Glomerular visceral epithelial cell (primary cell): ENCODE measurements at regions not wholly inside any gene's neighbourhood (a gene's known extent, or its start where the extent isn't known, plus 50 kb on each side); places are given as distances from the start of the nearest gene placed in this dataset.

ENCODE experiments used
- DNase-seq: peaks from one replicate; pipeline ENCODE4 v3.0.0-alpha.2; 2016; ENCODE audit errors: extremely low spot score

DNA sequence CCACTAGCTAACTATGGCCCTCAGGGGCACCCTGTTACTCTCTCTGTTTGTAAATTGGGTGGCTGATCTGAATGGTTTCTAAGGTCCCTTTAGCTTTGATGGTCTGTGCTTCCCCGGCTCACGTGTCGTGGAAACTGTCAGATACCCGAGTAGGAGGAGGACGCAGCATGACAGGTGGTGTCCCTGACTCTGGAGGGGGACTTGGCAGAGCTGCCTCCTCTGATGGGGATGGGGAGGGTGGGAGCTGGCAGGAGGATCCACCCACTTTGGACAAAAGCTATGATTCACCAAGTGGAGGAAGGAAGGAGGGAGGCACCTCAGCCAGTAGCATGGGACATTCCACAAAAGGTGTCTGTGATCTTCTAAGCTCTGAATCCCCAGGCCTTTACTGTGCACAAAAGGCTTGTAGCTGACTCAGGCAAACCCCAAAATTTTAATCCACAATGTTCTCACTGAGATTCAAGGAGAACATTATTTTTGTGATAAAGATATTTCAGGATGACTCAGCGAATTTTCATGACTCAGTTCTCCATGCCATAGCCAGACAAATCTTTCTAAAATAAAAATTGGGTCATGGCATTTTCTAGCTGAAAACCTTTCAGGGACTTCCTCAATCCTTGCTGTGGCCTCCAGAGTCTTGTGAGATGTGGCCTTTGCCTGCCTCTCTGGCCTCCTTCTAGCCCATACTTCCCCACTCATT lies 131.0 kb upstream of the BRINP1 start:
- DNase-seq: no peak

DNA sequence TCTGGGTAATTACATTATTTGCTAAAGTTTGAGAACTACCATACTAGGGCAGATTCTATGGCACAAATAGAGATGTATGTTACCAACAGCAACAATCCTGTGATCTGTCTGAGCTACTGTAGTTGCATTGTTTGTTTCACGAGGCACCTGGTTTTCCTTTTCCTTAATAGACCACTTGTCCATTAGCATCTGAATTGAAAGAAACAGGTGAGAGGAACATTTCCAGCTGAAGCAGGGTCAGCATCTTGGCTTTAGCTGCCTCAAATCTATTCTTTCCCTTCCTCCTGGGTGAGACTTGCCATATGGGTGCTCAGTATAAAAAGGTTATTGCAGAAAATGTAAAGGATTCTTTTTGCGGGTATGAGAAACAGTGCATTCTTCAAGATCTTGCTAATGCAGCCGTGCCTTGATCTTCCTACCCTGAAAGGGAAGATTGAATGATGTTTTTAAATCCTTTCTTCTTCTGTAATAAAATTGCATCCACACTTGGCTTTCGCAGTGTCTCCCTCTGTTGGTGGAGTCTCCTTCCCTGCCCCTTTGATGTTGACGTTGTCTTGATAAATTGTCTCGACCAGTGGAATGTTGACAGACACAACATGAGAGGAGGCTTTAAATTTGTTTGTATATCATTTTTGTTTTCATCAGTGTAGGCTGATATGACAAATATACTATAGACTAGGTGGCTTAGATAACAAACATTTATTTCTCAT lies 118.0 kb upstream of the BRINP1 start:
- no peak for DNase-seq

DNA sequence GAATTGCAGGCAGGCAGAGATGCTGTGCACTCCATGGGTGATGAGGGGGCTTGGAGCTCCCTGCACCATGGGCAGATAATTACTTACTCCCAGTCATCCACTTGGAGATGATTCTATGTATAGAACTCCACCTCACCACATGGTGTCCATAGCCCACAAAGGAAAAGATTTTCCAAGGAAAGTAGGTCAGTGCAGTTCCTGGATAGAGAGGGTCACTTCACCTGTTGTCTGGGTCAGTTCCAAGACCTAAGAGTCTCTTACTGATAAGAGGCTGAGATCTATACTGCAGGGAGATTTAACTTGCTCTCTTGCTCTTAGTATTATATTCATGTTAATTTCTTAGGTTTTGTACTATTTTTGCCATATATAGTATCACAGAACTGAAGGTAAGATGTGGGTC lies 113.9 kb upstream of the BRINP1 start:
- DNase-seq: no peak

DNA sequence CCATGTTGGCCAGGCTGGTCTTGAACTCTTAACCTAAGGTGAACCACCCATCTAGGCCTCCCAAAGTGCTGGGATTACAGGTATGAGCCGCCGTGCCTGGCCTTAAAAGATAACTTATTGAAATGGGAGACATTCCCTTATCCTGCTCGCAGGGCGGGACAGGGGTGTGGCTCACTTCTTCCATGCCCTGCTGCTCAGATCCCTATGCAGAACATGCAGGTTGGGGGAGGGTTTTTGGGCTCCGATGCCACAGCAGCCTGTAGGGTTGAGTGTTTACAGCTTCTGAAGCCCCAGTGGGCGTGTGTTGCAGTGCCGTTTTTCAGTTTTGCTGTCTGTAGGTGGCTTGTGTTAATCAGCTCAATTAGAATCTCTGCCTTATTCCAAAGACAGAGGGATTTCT lies 108.0 kb upstream of the BRINP1 start:
- DNase-seq: no peak

DNA sequence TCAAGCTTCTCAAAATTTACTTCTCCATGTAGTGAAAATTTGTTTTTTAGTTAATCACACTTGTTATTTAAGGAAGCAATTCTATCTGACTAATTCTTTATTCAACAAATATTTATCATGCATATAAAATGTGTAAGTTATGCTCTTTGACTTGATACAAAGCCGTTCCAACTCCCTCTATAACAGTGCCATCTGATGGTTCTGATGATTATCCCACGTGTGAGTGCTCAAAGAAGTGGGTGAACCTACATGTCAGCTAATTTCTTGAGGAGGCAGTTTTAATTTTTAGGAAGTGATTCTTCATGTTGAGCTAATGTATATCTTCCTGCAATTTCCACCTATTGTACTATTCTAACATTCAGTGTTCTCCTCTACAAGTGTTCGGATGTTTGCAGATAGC lies 88.8 kb upstream of the BRINP1 start:
- DNase-seq: no peak

DNA sequence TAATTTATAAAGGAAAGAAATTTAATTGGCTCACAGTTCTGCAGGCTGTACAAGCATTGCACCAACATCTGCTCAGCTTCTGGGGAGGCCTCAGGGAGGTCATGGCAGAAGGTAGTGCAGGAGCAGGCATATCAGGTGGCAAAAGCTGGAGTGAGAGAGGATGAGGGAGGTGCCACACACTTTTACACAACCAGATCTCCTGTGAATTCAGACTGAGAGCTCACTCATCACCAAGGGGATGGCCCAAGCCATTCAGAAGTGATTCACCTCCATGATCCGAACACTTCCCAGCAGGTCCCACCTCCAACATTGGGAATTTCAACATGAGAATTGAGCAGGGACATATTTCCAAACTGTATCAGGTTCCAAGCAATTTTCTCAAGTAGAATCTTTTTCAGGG lies 84.7 kb upstream of the BRINP1 start:
- no peak for DNase-seq

DNA sequence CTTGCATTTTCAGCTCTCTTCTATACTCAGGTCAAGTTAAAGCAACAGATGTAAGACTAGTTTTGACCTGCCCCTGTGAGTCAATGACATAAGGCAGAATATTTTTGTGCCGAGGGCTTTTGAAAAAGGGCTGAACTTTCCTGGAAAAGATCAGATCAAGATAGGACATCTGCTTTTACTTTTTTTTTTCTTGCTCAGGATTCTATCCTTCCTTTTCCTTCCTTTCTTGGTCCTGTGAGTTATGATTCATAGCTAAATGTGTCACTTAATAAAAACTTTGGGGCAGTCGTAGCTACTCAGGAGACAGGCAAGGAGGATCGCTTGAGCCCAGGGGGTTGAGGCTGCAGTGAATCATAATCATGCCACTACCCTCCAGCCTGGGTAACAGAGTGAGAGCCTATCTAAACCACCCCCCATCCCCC lies 84.3 kb upstream of the BRINP1 start:
- DNase-seq: no peak

DNA sequence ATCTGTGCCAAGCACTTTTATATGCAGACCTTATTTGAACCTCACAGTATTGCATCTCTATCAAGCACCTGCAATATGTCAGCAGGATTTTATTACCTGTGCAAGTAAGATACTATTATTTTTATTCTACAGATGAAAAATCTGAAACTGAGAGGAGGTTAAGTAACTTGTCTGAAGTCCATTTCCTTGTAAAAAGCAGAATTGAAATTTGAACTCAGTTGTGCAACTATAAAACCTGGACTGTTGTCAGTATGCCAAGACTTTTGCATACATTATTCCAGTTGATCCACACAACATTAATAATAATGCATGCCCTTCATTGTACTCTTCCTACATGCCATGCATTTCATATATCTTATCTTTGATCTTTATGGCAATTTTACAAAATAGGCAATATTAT lies 82.2 kb upstream of the BRINP1 start:
- no peak for DNase-seq

DNA sequence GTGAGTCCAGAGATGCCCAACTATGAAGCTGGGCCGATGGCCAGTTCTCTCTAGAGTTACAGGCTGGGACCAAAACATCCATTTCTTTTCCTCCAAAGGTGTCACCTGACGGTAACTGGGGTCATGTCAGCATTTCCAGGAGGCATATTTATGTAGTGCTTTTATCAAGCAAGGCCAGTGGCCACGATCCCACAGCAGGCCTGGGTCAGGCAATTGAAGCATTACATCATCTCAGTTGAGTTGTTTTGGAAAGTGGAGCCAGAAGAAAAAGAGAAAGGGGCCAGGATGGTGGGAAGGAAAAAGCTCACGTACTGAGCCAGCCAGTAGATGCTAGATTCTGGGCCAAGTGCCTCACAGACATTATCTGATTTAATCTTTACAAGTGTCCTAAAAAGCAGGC lies 73.9 kb upstream of the BRINP1 start:
- no peak for DNase-seq

DNA sequence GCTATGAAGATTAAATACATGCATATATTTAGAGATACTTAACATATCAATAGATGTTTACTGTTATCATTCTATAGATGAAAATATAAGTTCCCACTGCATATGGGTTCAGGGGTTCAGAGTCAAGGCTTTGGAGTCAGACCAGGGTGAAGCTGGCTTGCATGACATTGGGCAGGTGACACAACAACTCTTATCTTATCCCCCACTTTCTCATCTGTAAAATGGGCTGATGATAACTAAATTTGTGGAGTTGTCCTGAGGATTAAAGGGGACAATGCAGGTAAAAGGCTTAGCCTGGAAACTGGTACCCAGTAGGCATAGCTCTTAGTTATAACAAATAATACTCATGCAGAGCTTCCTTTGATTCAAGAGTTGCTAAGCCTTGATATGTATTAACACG lies 72.6 kb upstream of the BRINP1 start:
- no peak for DNase-seq

DNA sequence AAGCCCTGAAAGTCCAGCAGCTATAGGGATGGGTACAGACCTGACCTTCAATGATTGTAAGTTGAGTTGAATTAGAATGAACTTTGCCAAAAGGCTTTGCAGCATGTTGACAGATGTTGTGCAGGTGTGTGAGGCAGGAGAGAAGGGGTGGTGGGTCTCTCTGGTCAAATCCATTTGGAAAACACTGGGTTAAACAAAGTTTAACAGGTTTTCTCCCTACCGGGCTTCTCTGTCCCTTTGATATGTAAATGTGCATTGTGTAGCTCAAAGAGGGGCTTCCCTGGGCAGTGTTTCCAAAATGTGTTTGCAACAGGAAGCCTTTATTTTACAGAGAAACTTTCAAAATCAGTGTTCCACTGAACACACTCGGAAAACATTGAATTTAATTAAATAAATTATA lies 72.1 kb upstream of the BRINP1 start:
- no peak for DNase-seq

DNA sequence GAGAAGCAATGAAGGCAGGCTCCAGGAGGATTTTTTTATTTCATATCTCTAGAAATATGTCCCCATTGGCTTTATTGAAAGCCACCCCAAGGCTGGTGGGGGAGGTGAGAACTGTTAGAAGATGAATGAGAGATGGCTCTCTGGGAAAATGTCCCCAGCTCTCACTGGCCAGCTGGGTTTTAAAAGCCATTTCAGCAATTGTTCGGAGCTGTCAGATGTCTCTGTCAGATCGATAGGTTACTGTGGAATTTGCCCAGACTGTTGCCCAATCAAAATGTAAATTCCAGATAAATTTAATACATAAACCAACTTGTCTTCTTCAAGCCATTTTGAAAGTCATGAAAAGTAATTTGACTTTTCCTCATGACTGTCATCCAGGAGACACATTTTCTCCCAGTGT lies 67.0 kb upstream of the BRINP1 start:
- no peak for DNase-seq

DNA sequence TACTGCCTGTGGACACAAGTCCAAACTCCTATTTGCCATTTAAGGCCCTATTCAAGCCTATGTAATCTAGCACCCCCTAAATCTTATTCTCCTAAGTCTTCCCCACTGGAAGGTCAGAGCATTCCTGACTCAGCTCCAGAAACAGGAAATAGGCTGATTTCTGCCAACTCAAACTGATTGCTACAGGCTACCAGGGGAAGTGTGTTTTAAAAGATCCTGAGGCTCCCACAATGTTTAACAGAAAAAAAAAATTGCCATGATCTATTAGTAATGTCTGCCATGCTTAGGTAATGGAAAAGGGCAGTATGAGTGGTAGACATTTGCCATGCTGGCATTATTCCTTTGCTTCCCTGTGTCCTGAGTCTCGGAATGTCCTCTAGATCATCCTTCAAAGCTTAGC lies 65.8 kb upstream of the BRINP1 start:
- no peak for DNase-seq

DNA sequence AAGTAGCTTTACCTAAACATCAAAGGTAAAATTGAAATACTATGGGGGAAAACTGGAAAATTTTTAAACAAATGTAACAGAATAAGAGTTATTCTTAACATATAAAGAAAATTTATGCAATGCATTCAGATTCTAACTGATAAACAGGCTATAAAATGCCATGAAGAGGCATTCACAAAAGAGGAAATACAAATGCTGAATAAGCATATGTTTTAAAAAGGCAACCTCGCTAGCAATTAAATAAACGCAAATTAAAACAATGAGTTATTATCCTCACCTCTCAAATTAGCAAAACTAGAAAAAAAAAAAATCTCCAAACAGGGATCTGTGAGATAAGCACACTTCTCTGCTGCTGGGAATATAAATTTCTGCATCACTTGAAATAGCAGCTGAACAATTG lies 63.2 kb upstream of the BRINP1 start:
- no peak for DNase-seq

DNA sequence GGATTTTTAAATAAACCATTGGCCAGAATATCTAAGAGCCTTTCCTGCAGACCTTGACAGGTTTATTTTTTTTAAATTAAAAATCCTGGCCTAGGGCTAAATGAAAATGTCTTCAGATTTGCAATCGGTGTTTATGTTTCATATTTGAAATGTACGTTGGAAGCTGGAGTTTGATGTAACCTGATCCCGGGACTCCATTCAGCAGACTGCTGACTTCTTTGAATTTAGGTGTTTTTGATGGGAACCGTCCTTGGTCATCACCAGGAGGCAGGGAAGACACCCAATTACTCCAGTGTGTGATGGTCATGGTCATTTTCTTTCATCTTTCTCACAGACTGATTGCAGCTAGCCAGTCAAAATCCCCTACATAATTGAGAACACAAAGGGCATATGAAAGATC lies 60.1 kb upstream of the BRINP1 start:
- no peak for DNase-seq

DNA sequence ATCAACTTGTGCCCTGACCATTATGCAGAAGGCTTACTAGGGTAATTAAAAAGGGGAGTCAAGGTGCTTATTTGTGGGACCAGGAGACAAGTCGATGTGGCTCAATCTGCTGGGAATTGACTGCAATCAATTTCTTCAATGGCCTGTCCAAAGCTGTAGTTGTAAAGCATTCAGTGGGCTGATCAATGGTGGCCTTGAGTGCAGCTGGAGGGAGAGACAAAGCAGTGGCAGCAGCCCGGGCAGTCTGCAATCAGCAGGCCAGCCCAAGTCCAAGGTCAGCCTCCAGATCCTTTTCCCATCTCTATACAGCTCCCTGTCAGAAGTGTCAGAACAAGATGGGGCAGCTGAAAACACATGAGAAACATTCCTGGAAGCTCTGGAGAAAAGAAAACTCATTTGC lies 51.0 kb upstream of the BRINP1 start:
- DNase-seq: no peak
